ENCODE measurements at regions not wholly inside any gene's neighbourhood (a gene's known extent, or its start where the extent isn't known, plus 50 kb on each side); places are given as distances from the start of the nearest gene placed in this dataset.

DNA sequence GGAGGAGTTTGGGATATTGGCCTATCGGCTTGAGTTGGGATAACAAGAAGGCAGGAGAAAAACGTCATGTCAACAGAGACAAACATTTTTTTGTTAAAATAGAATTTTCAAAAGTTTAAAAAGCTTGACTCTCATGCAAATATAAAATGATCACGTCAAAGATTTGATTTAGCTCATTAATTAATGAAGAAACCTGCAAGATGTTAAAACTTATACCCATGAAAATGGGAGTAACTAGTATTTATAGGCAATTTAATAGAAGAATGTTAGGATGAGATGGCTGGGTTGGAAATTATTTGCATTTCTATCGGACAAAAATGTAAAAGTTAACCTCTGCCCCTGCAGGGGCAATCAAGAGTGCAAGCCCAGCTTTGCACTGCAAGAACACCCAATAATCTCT lies 184.6 kb upstream of the BCOR start:
- Histone ChIP-seq H3K4me1 (ENCODE audit: insufficient read depth, low read length) (peaks cover 38% of the 10 kb centered on the region), H3K9me3 (ENCODE audit: control insufficient read depth in 1 of 2, insufficient read depth in 1 of 2, low read length in 2 of 2) (no peaks in the 10 kb centered on the region), H3K27ac (ENCODE audit: low read depth in 1 of 2, low read length in 2 of 2) (no peak overlapping the region), H3K27me3 (ENCODE audit: control insufficient read depth in 1 of 2, insufficient read depth in 2 of 2, low read length in 2 of 2) (no peaks in the 10 kb centered on the region), H3K4me3 (ENCODE audit: low read length) (no peak overlapping the region), H3K36me3 (ENCODE audit: insufficient read depth, low read length) (no peaks in the 10 kb centered on the region)
- Mint-ChIP-seq H3K4me3 (no peak overlapping the region), H3K9me3 (peaks cover 4% of the 10 kb centered on the region), H3K27me3 (no peaks in the 10 kb centered on the region), H3K27ac (no peak overlapping the region), H3K4me1 (ENCODE audit: low read depth) (peaks cover 30% of the 10 kb centered on the region), H3K36me3 (ENCODE audit: low read depth) (no peaks in the 10 kb centered on the region)
- ChIA-PET POLR2A (no interaction called here), CTCF (no interaction called here)
- ATAC-seq (ENCODE audit: poor library complexity) (no peak), DNase-seq (no peak)
- intact Hi-C loops (cut with DNase I, micrococcal nuclease) = no loop called here
- TF ChIP-seq, protein P1, sequence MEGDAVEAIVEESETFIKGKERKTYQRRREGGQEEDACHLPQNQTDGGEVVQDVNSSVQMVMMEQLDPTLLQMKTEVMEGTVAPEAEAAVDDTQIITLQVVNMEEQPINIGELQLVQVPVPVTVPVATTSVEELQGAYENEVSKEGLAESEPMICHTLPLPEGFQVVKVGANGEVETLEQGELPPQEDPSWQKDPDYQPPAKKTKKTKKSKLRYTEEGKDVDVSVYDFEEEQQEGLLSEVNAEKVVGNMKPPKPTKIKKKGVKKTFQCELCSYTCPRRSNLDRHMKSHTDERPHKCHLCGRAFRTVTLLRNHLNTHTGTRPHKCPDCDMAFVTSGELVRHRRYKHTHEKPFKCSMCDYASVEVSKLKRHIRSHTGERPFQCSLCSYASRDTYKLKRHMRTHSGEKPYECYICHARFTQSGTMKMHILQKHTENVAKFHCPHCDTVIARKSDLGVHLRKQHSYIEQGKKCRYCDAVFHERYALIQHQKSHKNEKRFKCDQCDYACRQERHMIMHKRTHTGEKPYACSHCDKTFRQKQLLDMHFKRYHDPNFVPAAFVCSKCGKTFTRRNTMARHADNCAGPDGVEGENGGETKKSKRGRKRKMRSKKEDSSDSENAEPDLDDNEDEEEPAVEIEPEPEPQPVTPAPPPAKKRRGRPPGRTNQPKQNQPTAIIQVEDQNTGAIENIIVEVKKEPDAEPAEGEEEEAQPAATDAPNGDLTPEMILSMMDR (IDR thresholded peaks at IDR 0.05) = no peak

GRCh38 chrX:40281336-40282005 lies 183.7 kb upstream of the BCOR start:
- POLR2A ChIA-PET = no interaction called here
- no peaks in the 10 kb centered on the region for H3K27me3 Mint-ChIP-seq
- ATAC-seq (ENCODE audit: poor library complexity) (no peak), DNase-seq (peak in 3 of 14 experiments; percentile 46 to 59 (median 53))
- Histone ChIP-seq H3K9me3 (ENCODE audit: control insufficient read depth in 1 of 2, insufficient read depth in 1 of 2, low read length in 2 of 2) (no peaks in the 10 kb centered on the region), H3K4me3 (ENCODE audit: low read length) (no peak overlapping the region), H3K4me1 (ENCODE audit: insufficient read depth, low read length) (peaks cover 38% of the 10 kb centered on the region), H3K27me3 (ENCODE audit: control insufficient read depth in 1 of 2, insufficient read depth in 2 of 2, low read length in 2 of 2) (no peaks in the 10 kb centered on the region), H3K36me3 (ENCODE audit: insufficient read depth, low read length) (no peaks in the 10 kb centered on the region), H3K27ac (ENCODE audit: low read depth in 1 of 2, low read length in 2 of 2) (no peak overlapping the region)
- H3K9me3 Mint-ChIP-seq = peaks cover 4% of the 10 kb centered on the region
- CTCF ChIA-PET = no interaction called here
- no peak overlapping the region for H3K27ac Mint-ChIP-seq
- H3K36me3 Mint-ChIP-seq (ENCODE audit: low read depth) = no peaks in the 10 kb centered on the region
- intact Hi-C loops (cut with DNase I, micrococcal nuclease) = no loop called here
- no peak overlapping the region for H3K4me3 Mint-ChIP-seq
- TF ChIP-seq, protein P1 (IDR thresholded peaks at IDR 0.05) = no peak
- peaks cover 30% of the 10 kb centered on the region for H3K4me1 Mint-ChIP-seq (ENCODE audit: low read depth)

DNA sequence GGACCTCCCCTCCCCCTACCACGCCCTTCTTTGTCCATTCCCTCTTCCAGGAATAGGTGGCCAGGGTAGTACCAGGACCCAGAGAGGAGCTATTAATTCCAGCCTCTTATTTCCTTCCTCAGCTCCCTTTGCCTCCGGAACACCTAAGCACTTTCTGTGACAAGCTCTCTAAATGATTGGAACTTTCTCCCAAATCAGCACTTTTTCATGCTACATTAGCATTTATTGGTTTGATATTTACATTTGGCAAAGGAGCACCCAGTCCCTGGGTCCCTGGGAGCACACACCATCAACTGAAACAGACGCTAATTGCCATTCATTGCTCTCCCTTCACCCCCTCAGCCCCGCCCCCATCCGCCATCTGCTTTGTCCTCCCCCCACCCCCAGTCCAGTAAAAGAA lies 182.0 kb upstream of the BCOR start:
- CTCF ChIA-PET = no interaction called here
- DNase-seq = no peak
- Mint-ChIP-seq H3K4me3 (no peak overlapping the region), H3K27ac (peak overlapping the region; percentile 84), H3K9me3 (peaks cover under 1% of the 10 kb centered on the region), H3K36me3 (ENCODE audit: low read depth) (no peaks in the 10 kb centered on the region), H3K27me3 (no peaks in the 10 kb centered on the region), H3K4me1 (ENCODE audit: low read depth) (peaks cover 30% of the 10 kb centered on the region)
- no peak overlapping the region for H3K4me3 ChIP-seq (ENCODE audit: low read length)
- no peaks in the 10 kb centered on the region for H3K9me3 ChIP-seq (ENCODE audit: control insufficient read depth in 1 of 2, insufficient read depth in 1 of 2, low read length in 2 of 2)
- TF ChIP-seq, protein P1 (IDR thresholded peaks at IDR 0.05) = no peak
- no peaks in the 10 kb centered on the region for H3K36me3 ChIP-seq (ENCODE audit: insufficient read depth, low read length)
- H3K4me1 ChIP-seq (ENCODE audit: insufficient read depth, low read length) = peaks cover 38% of the 10 kb centered on the region
- intact Hi-C loops (cut with DNase I, micrococcal nuclease) = no loop called here
- ATAC-seq (ENCODE audit: poor library complexity) = no peak
- H3K27me3 ChIP-seq (ENCODE audit: control insufficient read depth in 1 of 2, insufficient read depth in 2 of 2, low read length in 2 of 2) = no peaks in the 10 kb centered on the region
- POLR2A ChIA-PET = no interaction called here
- no peak overlapping the region for H3K27ac ChIP-seq (ENCODE audit: low read depth in 1 of 2, low read length in 2 of 2)
